Activated CD8-positive, alpha-beta T cell treated with anti-CD3 and anti-CD28 coated beads for 36 hours (primary cell): ENCODE measurements at regions not wholly inside any gene's neighbourhood (a gene's known extent, or its start where the extent isn't known, plus 50 kb on each side); places are given as distances from the start of the nearest gene placed in this dataset.
A peak's percentile ranks its signal among the peaks of the same experiment; 100 is the strongest.

Source experiments
- ATAC-seq: fragments of 200-7000 bp; cut with Tn5 transposase; one replicate; pipeline ENCODE4 v1.10.0; 2021; ENCODE audit warnings: mild to moderate bottlenecking, moderate library complexity
- CTCF ChIA-PET: fragments of 350-600 bp; sonication (Branson Sonifier 250); formaldehyde crosslinking; loops from one replicate; lab custom pipeline; 2021; ENCODE audit warnings: antibody characterized with exemption; lab: Charles Lee
- POLR2A ChIA-PET: fragments of 350-600 bp; sonication (Branson Sonifier 250); formaldehyde crosslinking; loops from one replicate; lab custom pipeline; 2021; ENCODE audit warnings: antibody characterized with exemption; lab: Charles Lee
- DNase-seq: peaks from one replicate; pipeline ENCODE4 v3.0.0-alpha.2; 2020
- H3K27ac Mint-ChIP-seq: one replicate; pipeline ENCODE4 v1.8.0; 2021; ENCODE audit warnings: mild to moderate bottlenecking, mixed read lengths
- H3K27me3 Mint-ChIP-seq: one replicate; pipeline ENCODE4 v1.8.0; 2021; ENCODE audit warnings: mixed read lengths
- H3K36me3 Mint-ChIP-seq: one replicate; pipeline ENCODE4 v1.8.0; 2021; ENCODE audit warnings: low read depth, mixed read lengths
- H3K4me1 Mint-ChIP-seq: one replicate; pipeline ENCODE4 v1.8.0; 2021; ENCODE audit warnings: low read depth, mixed read lengths
- H3K4me3 Mint-ChIP-seq: one replicate; pipeline ENCODE4 v1.8.0; 2021; ENCODE audit warnings: mild to moderate bottlenecking, moderate library complexity, mixed read lengths
- H3K9me3 Mint-ChIP-seq: one replicate; pipeline ENCODE4 v1.8.0; 2021; ENCODE audit warnings: mixed read lengths
- CTCF ChIP-seq: fragments of 200-600 bp; IDR thresholded peaks from one replicate; pipeline ENCODE4 v1.8.0; 2022; ENCODE audit warnings: antibody characterized with exemption, mild to moderate bottlenecking
- intact Hi-C: fragments of 100-400 bp; cut with micrococcal nuclease; formaldehyde crosslinking; loops from one replicate; pipeline ENCODE4 v1.10.0; 2022

GRCh38 chr1:11373029-11373894 is 100.3 kb downstream of the UBIAD1 start:
- CTCF ChIA-PET, result interaction anchor here (1.1 kb wide), 1 partner anchor 9 kb away, joined by 3 read pairs; no protein-coding TSS in a partner anchor

GRCh38 chr1:11373895-11374747 is 101.1 kb downstream of the UBIAD1 start:
- ChIA-PET POLR2A (no interaction called here), CTCF (no interaction called here)
- no peak for TF ChIP-seq CTCF
- H3K27me3 Mint-ChIP-seq, result no peaks in the 10 kb centered on the region
- H3K9me3 Mint-ChIP-seq, result peaks cover 2% of the 10 kb centered on the region
- intact Hi-C loops, result no loop called here
- H3K4me1 Mint-ChIP-seq, result peaks cover 11% of the 10 kb centered on the region
- DNase-seq (peak; percentile 34), ATAC-seq (peak; percentile 37)
- no peak overlapping the region for H3K4me3 Mint-ChIP-seq
- peak overlapping the region; percentile 14 for H3K27ac Mint-ChIP-seq
- no peaks in the 10 kb centered on the region for H3K36me3 Mint-ChIP-seq

More at GRCh38 chr1:11373029-11373894, 100.3 kb downstream of the UBIAD1 start:
- H3K9me3 Mint-ChIP-seq, result peaks cover 2% of the 10 kb centered on the region
- H3K4me3 Mint-ChIP-seq, result no peak overlapping the region
- TF ChIP-seq CTCF, result no peak
- no peaks in the 10 kb centered on the region for H3K27me3 Mint-ChIP-seq
- no peaks in the 10 kb centered on the region for H3K36me3 Mint-ChIP-seq
- no peak overlapping the region for H3K27ac Mint-ChIP-seq
- intact Hi-C loops, result no loop called here
- ATAC-seq (no peak), DNase-seq (no peak)
- POLR2A ChIA-PET, result no interaction called here
- H3K4me1 Mint-ChIP-seq, result peaks cover 11% of the 10 kb centered on the region

GRCh38 chr1:11374748-11375110 is 101.7 kb downstream of the UBIAD1 start:
- Mint-ChIP-seq H3K4me1 (peaks cover 11% of the 10 kb centered on the region), H3K27ac (no peak overlapping the region), H3K36me3 (no peaks in the 10 kb centered on the region), H3K27me3 (no peaks in the 10 kb centered on the region), H3K9me3 (peaks cover 2% of the 10 kb centered on the region), H3K4me3 (no peak overlapping the region)
- TF ChIP-seq CTCF, result no peak
- ChIA-PET POLR2A (no interaction called here), CTCF (interaction anchor here (1.2 kb wide), 1 partner anchor 104 kb away, joined by 3 read pairs; the partner anchor contains the start of gene DISP3)
- DNase-seq, result no peak
- intact Hi-C loops, result no loop called here
- ATAC-seq, result peak; percentile 24

- DNase-seq (no peak), ATAC-seq (no peak)
- CTCF ChIA-PET, result interaction anchor here (1.3 to 1.5 kb wide), 2 partner anchors 9 to 20 kb away, joined by 3 read pairs; no protein-coding TSS in a partner anchor
- Mint-ChIP-seq H3K27me3 (peaks cover 2% of the 10 kb centered on the region), H3K9me3 (peaks cover 6% of the 10 kb centered on the region), H3K4me1 (peaks cover 11% of the 10 kb centered on the region), H3K36me3 (no peaks in the 10 kb centered on the region), H3K4me3 (no peak overlapping the region), H3K27ac (no peak overlapping the region)
- intact Hi-C loops, result no loop called here
- POLR2A ChIA-PET, result no interaction called here
- no peak for TF ChIP-seq CTCF
Observed at GRCh38 chr1:11377001-11377583, 101.9 kb upstream of the DISP3 start.
